ENCODE measurements at regions not wholly inside any gene's neighbourhood (a gene's known extent, or its start where the extent isn't known, plus 50 kb on each side); places are given as distances from the start of the nearest gene placed in this dataset.

- Histone ChIP-seq H3K27ac (ENCODE audit: low read depth, low read length) (no peak overlapping the region), H3K4me2 (ENCODE audit: low read depth, low read length, poor library complexity, severe bottlenecking) (no peak overlapping the region), H4K20me1 (ENCODE audit: low read depth, low read length) (no peaks in the 10 kb centered on the region; the same call in 1 of the 2 replicates), H2AFZ (ENCODE audit: low read depth, low read length, severe bottlenecking) (no peak overlapping the region), H3K4me3 (ENCODE audit: insufficient read depth, low read length, poor library complexity, severe bottlenecking) (no peak overlapping the region), H3K79me2 (ENCODE audit: insufficient read depth, low read length) (no peaks in the 10 kb centered on the region), H3K36me3 (ENCODE audit: low read length) (no peaks in the 10 kb centered on the region), H3K9me3 (ENCODE audit: insufficient read depth, low read length) (no peaks in the 10 kb centered on the region), H3K9me2 (replicated peaks; ENCODE audit: insufficient read depth, low read length) (no peaks in the 10 kb centered on the region), H3K9ac (ENCODE audit: low read length) (no peak overlapping the region), H3F3A (ENCODE audit: insufficient read depth) (no peaks in the 10 kb centered on the region), H3K27me3 (ENCODE audit: low read length) (0 out of 2 replicates have a peak, but pooled peaks cover 2% of the 10 kb centered on the region)
- no peak for TF ChIP-seq CTCF (IDR thresholded peaks at IDR 0.05; ENCODE audit: insufficient read depth, low read length, poor library complexity, severe bottlenecking)
- no peak for TF ChIP-seq EZH2phosphoT487 (conservative IDR thresholded peaks at IDR 0.05; ENCODE audit: low read length)
These were observed 477.3 kb downstream of the MBD2 start for GRCh38 chr18:53747210-53747609.

- no peaks in the 10 kb centered on the region for H3K9me2 ChIP-seq (replicated peaks; ENCODE audit: insufficient read depth, low read length)
- no peak overlapping the region for H3K4me2 ChIP-seq (ENCODE audit: low read depth, low read length, poor library complexity, severe bottlenecking)
- no peak for TF ChIP-seq EZH2phosphoT487 (conservative IDR thresholded peaks at IDR 0.05; ENCODE audit: low read length)
- no peak for TF ChIP-seq CTCF (IDR thresholded peaks at IDR 0.05; ENCODE audit: insufficient read depth, low read length, poor library complexity, severe bottlenecking)
- no peak overlapping the region for H2AFZ ChIP-seq (ENCODE audit: low read depth, low read length, severe bottlenecking)
- H3K79me2 ChIP-seq (ENCODE audit: insufficient read depth, low read length), result no peaks in the 10 kb centered on the region
- 0 out of 2 replicates have a peak, but pooled peaks cover 2% of the 10 kb centered on the region for H3K27me3 ChIP-seq (ENCODE audit: low read length)
- H3K9me3 ChIP-seq (ENCODE audit: insufficient read depth, low read length), result no peaks in the 10 kb centered on the region
- no peak overlapping the region for H3K27ac ChIP-seq (ENCODE audit: low read depth, low read length)
- H3F3A ChIP-seq (ENCODE audit: insufficient read depth), result no peaks in the 10 kb centered on the region
- H3K4me3 ChIP-seq (ENCODE audit: insufficient read depth, low read length, poor library complexity, severe bottlenecking), result no peak overlapping the region
- H3K9ac ChIP-seq (ENCODE audit: low read length), result no peak overlapping the region
- H4K20me1 ChIP-seq (ENCODE audit: low read depth, low read length), result no peaks in the 10 kb centered on the region; the same call in 1 of the 2 replicates
- H3K36me3 ChIP-seq (ENCODE audit: low read length), result no peaks in the 10 kb centered on the region
These were observed 478.5 kb downstream of the MBD2 start for GRCh38 chr18:53745986-53746385.

- Histone ChIP-seq H3K4me2 (ENCODE audit: low read depth, low read length, poor library complexity, severe bottlenecking) (no peak overlapping the region), H3K36me3 (ENCODE audit: low read length) (no peaks in the 10 kb centered on the region), H3K27ac (ENCODE audit: low read depth, low read length) (no peak overlapping the region), H3K27me3 (ENCODE audit: low read length) (0 out of 2 replicates have a peak, but pooled peaks cover under 1% of the 10 kb centered on the region), H3K9me2 (replicated peaks; ENCODE audit: insufficient read depth, low read length) (no peaks in the 10 kb centered on the region), H2AFZ (ENCODE audit: low read depth, low read length, severe bottlenecking) (no peak overlapping the region), H3K9ac (ENCODE audit: low read length) (no peak overlapping the region), H3K79me2 (ENCODE audit: insufficient read depth, low read length) (no peaks in the 10 kb centered on the region), H4K20me1 (ENCODE audit: low read depth, low read length) (no peaks in the 10 kb centered on the region), H3K9me3 (ENCODE audit: insufficient read depth, low read length) (no peaks in the 10 kb centered on the region), H3F3A (ENCODE audit: insufficient read depth) (no peaks in the 10 kb centered on the region), H3K4me3 (ENCODE audit: insufficient read depth, low read length, poor library complexity, severe bottlenecking) (no peak overlapping the region)
- TF ChIP-seq EZH2phosphoT487 (conservative IDR thresholded peaks at IDR 0.05; ENCODE audit: low read length) (no peak), CTCF (IDR thresholded peaks at IDR 0.05; ENCODE audit: insufficient read depth, low read length, poor library complexity, severe bottlenecking) (no peak)
These were observed 479.1 kb downstream of the MBD2 start for GRCh38 chr18:53745224-53745967.

Data from SU-DHL-6 (cell line).